Progenitor cell of endocrine pancreas (in vitro differentiated cells): ENCODE measurements at regions not wholly inside any gene's neighbourhood (a gene's known extent, or its start where the extent isn't known, plus 50 kb on each side); places are given as distances from the start of the nearest gene placed in this dataset.

ENCODE experiments used
- DNase-seq: peaks from one replicate; pipeline ENCODE4 v3.0.0; 2021; ENCODE audit warnings: low spot score; ENCODE audit not compliant: unreplicated experiment
- H3K27ac Mint-ChIP-seq: 2 replicates; pipeline ENCODE4 v1.8.0; 2021; ENCODE audit warnings: mild to moderate bottlenecking, moderate library complexity, mixed read lengths
- H3K27me3 Mint-ChIP-seq: 2 replicates; pipeline ENCODE4 v1.8.0; 2021; ENCODE audit warnings: mixed read lengths
- H3K36me3 Mint-ChIP-seq: 2 replicates; pipeline ENCODE4 v1.8.0; 2022; ENCODE audit warnings: mixed read lengths; ENCODE audit not compliant: insufficient read depth
- H3K4me1 Mint-ChIP-seq: 2 replicates; pipeline ENCODE4 v1.8.0; 2021; ENCODE audit warnings: low read depth, mixed read lengths
- H3K4me3 Mint-ChIP-seq: 2 replicates; pipeline ENCODE4 v1.8.0; 2021; ENCODE audit warnings: low read depth, mild to moderate bottlenecking, moderate library complexity, mixed read lengths
- H3K9me3 Mint-ChIP-seq: 2 replicates; pipeline ENCODE4 v1.8.0; 2021; ENCODE audit warnings: low read depth, mixed read lengths
- CTCF ChIP-seq: fragments of 200-600 bp; sonication (generic); IDR thresholded peaks from one replicate; pipeline ENCODE4 v1.5.0; 2021; ENCODE audit warnings: antibody characterized with exemption, mild to moderate bottlenecking; ENCODE audit not compliant: unreplicated experiment

- peaks cover 2% of the 10 kb centered on the region for H3K36me3 Mint-ChIP-seq
- H3K4me3 Mint-ChIP-seq: no peak overlapping the region
- H3K9me3 Mint-ChIP-seq: peaks cover 5% of the 10 kb centered on the region
- H3K27ac Mint-ChIP-seq: no peak overlapping the region
- no peak for DNase-seq
- no peak for TF ChIP-seq CTCF
- no peaks in the 10 kb centered on the region for H3K27me3 Mint-ChIP-seq
- no peaks in the 10 kb centered on the region for H3K4me1 Mint-ChIP-seq
These were observed 55.9 kb upstream of the KIAA1217 start for GRCh38 chr10:24153031-24153430.

- H3K36me3 Mint-ChIP-seq: peaks cover 2% of the 10 kb centered on the region
- no peaks in the 10 kb centered on the region for H3K27me3 Mint-ChIP-seq
- H3K4me1 Mint-ChIP-seq: no peaks in the 10 kb centered on the region
- no peak overlapping the region for H3K27ac Mint-ChIP-seq
- H3K9me3 Mint-ChIP-seq: peaks cover 5% of the 10 kb centered on the region
- H3K4me3 Mint-ChIP-seq: no peak overlapping the region
- no peak for DNase-seq
- no peak for TF ChIP-seq CTCF
These were observed 55.4 kb upstream of the KIAA1217 start for GRCh38 chr10:24153537-24153936.

- H3K36me3 Mint-ChIP-seq: peaks cover 2% of the 10 kb centered on the region
- H3K27me3 Mint-ChIP-seq: no peaks in the 10 kb centered on the region
- H3K9me3 Mint-ChIP-seq: peaks cover 4% of the 10 kb centered on the region
- DNase-seq: no peak
- no peak overlapping the region for H3K4me3 Mint-ChIP-seq
- H3K4me1 Mint-ChIP-seq: peaks cover 1% of the 10 kb centered on the region
- H3K27ac Mint-ChIP-seq: no peak overlapping the region
- TF ChIP-seq CTCF: no peak
These were observed 52.3 kb upstream of the KIAA1217 start for GRCh38 chr10:24156686-24157085.

GRCh38 chr10:24157567-24157966 lies 51.4 kb upstream of the KIAA1217 start:
- Mint-ChIP-seq H3K4me3 (no peak overlapping the region), H3K27me3 (no peaks in the 10 kb centered on the region), H3K4me1 (peaks cover 1% of the 10 kb centered on the region), H3K27ac (no peak overlapping the region), H3K36me3 (peaks cover 2% of the 10 kb centered on the region), H3K9me3 (peaks cover 4% of the 10 kb centered on the region)
- TF ChIP-seq CTCF: no peak
- DNase-seq: no peak
